NCI-H2107 treated with DMSO at 0.1 percent for 48 hours (cell line): ENCODE measurements at regions not wholly inside any gene's neighbourhood (a gene's known extent, or its start where the extent isn't known, plus 50 kb on each side); places are given as distances from the start of the nearest gene placed in this dataset.

Source experiments
- DNase-seq: peaks from one replicate; lab custom pipeline; 2025; ENCODE audit not compliant: unreplicated experiment; lab: John Stamatoyannopoulos, UW

- no peak for DNase-seq
Measured at GRCh38 chr22:27635435-27635834, 166.1 kb downstream of the MN1 start.

- no peak for DNase-seq
Measured at GRCh38 chr22:27635852-27636251, 165.7 kb downstream of the MN1 start.

- no peak for DNase-seq
Measured at GRCh38 chr22:27636716-27637508, 164.6 kb downstream of the MN1 start.

- DNase-seq: no peak
Measured at GRCh38 chr22:27637604-27638003, 164.0 kb downstream of the MN1 start.

- DNase-seq: no peak
Measured at GRCh38 chr22:27638329-27639233, 163.0 kb downstream of the MN1 start.

- DNase-seq: no peak
Measured at GRCh38 chr22:27639248-27640086, 162.1 kb downstream of the MN1 start.

GRCh38 chr22:27641049-27641795, 160.3 kb downstream of the MN1 start:
- DNase-seq: no peak

- no peak for DNase-seq
Measured at GRCh38 chr22:27642104-27642800, 159.3 kb downstream of the MN1 start.

GRCh38 chr22:27643907-27644306, 157.6 kb downstream of the MN1 start:
- no peak for DNase-seq

GRCh38 chr22:27644566-27644965, 157.0 kb downstream of the MN1 start:
- no peak for DNase-seq

GRCh38 chr22:27647540-27647939, 154.0 kb downstream of the MN1 start:
- DNase-seq: no peak

GRCh38 chr22:27648074-27648473, 153.5 kb downstream of the MN1 start:
- DNase-seq: no peak

- DNase-seq: no peak
Measured at GRCh38 chr22:27648853-27649252, 152.7 kb downstream of the MN1 start.

- no peak for DNase-seq
Measured at GRCh38 chr22:27650572-27650971, 151.0 kb downstream of the MN1 start.

GRCh38 chr22:27650985-27651384, 150.6 kb downstream of the MN1 start:
- DNase-seq: no peak

- no peak for DNase-seq
Measured at GRCh38 chr22:27651486-27651885, 150.1 kb downstream of the MN1 start.

GRCh38 chr22:27654546-27655445, 146.8 kb downstream of the MN1 start:
- no peak for DNase-seq

GRCh38 chr22:27655582-27656185, 145.9 kb downstream of the MN1 start:
- no peak for DNase-seq
